ES-I3 (cell line): ENCODE measurements at regions not wholly inside any gene's neighbourhood (a gene's known extent, or its start where the extent isn't known, plus 50 kb on each side); places are given as distances from the start of the nearest gene placed in this dataset.
"Not testable (repeated sequence)": the region's sequence is repeated elsewhere in the genome, so short reads cannot be mapped to it uniquely, and the experiment has no call there.

Experiments
- H3K36me3 ChIP-seq: 2 replicates; pipeline ENCODE4 v1.6.1; 2013; ENCODE audit warnings: mild to moderate bottlenecking, low read length, control low read depth, moderate library complexity; ENCODE audit not compliant: insufficient read depth
- H3K4me1 ChIP-seq: 2 replicates; pipeline ENCODE4 v1.6.1; 2013; ENCODE audit warnings: mild to moderate bottlenecking, control low read depth, low read length; ENCODE audit not compliant: insufficient read depth
- H3K9ac ChIP-seq: 2 replicates; pipeline ENCODE4 v1.6.1; 2013; ENCODE audit warnings: low read depth, mild to moderate bottlenecking, low read length, moderate library complexity
- H3K9me3 ChIP-seq: 2 replicates; pipeline ENCODE4 v1.6.1; 2013; ENCODE audit warnings: mild to moderate bottlenecking, low read length, moderate library complexity; ENCODE audit not compliant: control insufficient read depth, insufficient read depth

- no peaks in the 10 kb centered on the region; the same call in 1 of the 2 replicates for H3K36me3 ChIP-seq
- H3K9me3 ChIP-seq, result no peaks in the 10 kb centered on the region
- H3K4me1 ChIP-seq, result no peaks in the 10 kb centered on the region
- no peak overlapping the region for H3K9ac ChIP-seq
These were observed 102.9 kb downstream of the LRRN1 start for GRCh38 chr3:3902161-3902560.

- no peaks in the 10 kb centered on the region for H3K4me1 ChIP-seq
These were observed 106.9 kb downstream of the LRRN1 start for GRCh38 chr3:3906171-3906570.

GRCh38 chr3:3907023-3907422, 107.8 kb downstream of the LRRN1 start:
- Histone ChIP-seq H3K9me3 (no peaks in the 10 kb centered on the region), H3K9ac (no peak overlapping the region), H3K36me3 (no peaks in the 10 kb centered on the region; the same call in 1 of the 2 replicates), H3K4me1 (no peaks in the 10 kb centered on the region)

More at GRCh38 chr3:3906171-3906570, 106.9 kb downstream of the LRRN1 start:
- no peaks in the 10 kb centered on the region; the same call in 1 of the 2 replicates for H3K36me3 ChIP-seq
- no peak overlapping the region for H3K9ac ChIP-seq
- H3K9me3 ChIP-seq, result no peaks in the 10 kb centered on the region

GRCh38 chr3:3918763-3919162, 119.5 kb downstream of the LRRN1 start:
- H3K36me3 ChIP-seq, result no peaks in the 10 kb centered on the region
- H3K4me1 ChIP-seq, result no peaks in the 10 kb centered on the region
- H3K9ac ChIP-seq, result no peak overlapping the region
- no peaks in the 10 kb centered on the region for H3K9me3 ChIP-seq

GRCh38 chr3:3919316-3919715, 120.1 kb downstream of the LRRN1 start:
- no peaks in the 10 kb centered on the region for H3K36me3 ChIP-seq

DNA sequence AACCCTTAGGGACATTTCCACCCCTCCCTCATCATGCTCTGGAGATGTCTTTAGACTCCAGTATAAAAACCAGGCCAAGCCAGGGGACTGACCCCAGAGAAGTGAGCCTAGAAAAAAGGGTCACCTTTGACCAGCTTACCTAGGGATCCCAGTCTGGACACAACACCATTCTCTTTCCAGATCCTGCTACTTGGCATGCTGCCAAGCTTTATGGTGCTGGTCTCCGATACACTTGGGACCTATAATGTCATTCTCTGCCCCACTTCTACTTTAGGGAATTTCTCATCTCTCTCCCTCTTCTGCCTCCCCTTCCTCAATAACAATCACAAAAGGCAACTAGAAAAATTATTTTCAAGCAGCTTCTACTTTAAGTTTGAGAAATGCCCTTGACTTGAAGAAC, 124.4 kb downstream of the LRRN1 start:
- H3K9ac ChIP-seq, result no peak overlapping the region
- H3K36me3 ChIP-seq, result no peaks in the 10 kb centered on the region
- H3K9me3 ChIP-seq, result no peaks in the 10 kb centered on the region
- no peaks in the 10 kb centered on the region for H3K4me1 ChIP-seq

More at GRCh38 chr3:3919316-3919715, 120.1 kb downstream of the LRRN1 start:
- H3K9me3 ChIP-seq, result no peaks in the 10 kb centered on the region
- H3K9ac ChIP-seq, result no peak overlapping the region
- no peaks in the 10 kb centered on the region for H3K4me1 ChIP-seq

GRCh38 chr3:3927198-3927597, 128.0 kb downstream of the LRRN1 start:
- Histone ChIP-seq H3K9me3 (no peaks in the 10 kb centered on the region), H3K36me3 (no peaks in the 10 kb centered on the region)

DNA sequence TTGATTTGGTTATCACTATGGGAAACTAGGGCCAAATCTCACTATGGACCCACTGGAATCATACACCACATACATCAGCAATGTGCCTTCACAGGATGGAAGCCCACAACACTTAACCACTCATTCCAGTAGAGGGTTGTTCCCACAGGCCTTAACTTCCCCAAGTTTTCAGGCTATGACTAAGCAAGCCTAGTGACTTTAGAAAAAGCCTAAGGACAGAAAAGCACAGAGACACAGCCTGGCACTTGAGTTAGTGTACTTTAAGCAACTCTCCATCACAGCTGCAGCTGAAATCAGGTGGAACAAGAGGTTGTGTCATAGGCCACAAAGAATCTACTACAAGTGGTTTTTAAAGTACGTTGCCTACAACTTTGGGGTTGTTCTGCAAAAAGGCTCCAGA, 128.7 kb downstream of the LRRN1 start:
- no peaks in the 10 kb centered on the region for H3K36me3 ChIP-seq
- H3K4me1 ChIP-seq, result no peaks in the 10 kb centered on the region
- no peak overlapping the region for H3K9ac ChIP-seq
- H3K9me3 ChIP-seq, result no peaks in the 10 kb centered on the region

More at GRCh38 chr3:3927198-3927597, 128.0 kb downstream of the LRRN1 start:
- no peaks in the 10 kb centered on the region for H3K4me1 ChIP-seq
- no peak overlapping the region for H3K9ac ChIP-seq

- not testable (repeated sequence) for H3K36me3 ChIP-seq, H3K9ac ChIP-seq, H3K9me3 ChIP-seq, H3K4me1 ChIP-seq
These were observed 142.1 kb downstream of the LRRN1 start for GRCh38 chr3:3941380-3941779.

GRCh38 chr3:3951071-3951470, 151.8 kb downstream of the LRRN1 start:
- Histone ChIP-seq H3K36me3 (no peaks in the 10 kb centered on the region), H3K4me1 (no peaks in the 10 kb centered on the region)

GRCh38 chr3:3951501-3951900, 152.3 kb downstream of the LRRN1 start:
- H3K9me3 ChIP-seq, result no peaks in the 10 kb centered on the region
- no peaks in the 10 kb centered on the region for H3K4me1 ChIP-seq
- H3K36me3 ChIP-seq, result no peaks in the 10 kb centered on the region
- H3K9ac ChIP-seq, result no peak overlapping the region

More at GRCh38 chr3:3951071-3951470, 151.8 kb downstream of the LRRN1 start:
- Histone ChIP-seq H3K9me3 (no peaks in the 10 kb centered on the region), H3K9ac (no peak overlapping the region)

GRCh38 chr3:3962867-3963266, 163.6 kb downstream of the LRRN1 start:
- H3K4me1 ChIP-seq, H3K9me3 ChIP-seq, H3K36me3 ChIP-seq: not testable (repeated sequence)
- peak overlapping the region; percentile 37 for H3K9ac ChIP-seq

DNA sequence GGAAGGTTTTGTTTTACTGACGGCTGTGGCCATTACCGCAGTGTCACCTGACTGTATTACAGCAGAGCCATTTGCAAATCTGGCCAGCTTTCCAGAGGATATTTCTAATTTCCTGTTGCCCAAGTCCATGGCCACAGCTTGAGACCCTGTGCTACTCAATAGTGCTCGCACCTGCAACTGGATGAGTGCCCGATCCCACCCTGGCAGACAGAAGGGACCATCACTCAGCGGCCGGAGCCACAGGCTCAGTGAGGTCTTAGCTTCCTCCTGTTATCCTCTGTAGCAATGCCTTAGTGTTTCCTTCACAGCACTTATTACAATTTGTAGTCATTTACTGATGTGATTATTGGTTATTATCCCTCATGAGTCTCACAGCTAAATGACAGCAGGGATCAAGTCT, 184.8 kb downstream of the LRRN1 start:
- Histone ChIP-seq H3K9ac (no peak overlapping the region), H3K36me3 (no peaks in the 10 kb centered on the region), H3K4me1 (no peaks in the 10 kb centered on the region)

GRCh38 chr3:3991598-3991997, 192.4 kb downstream of the LRRN1 start:
- Histone ChIP-seq H3K9me3 (no peaks in the 10 kb centered on the region), H3K4me1 (no peaks in the 10 kb centered on the region), H3K9ac (no peak overlapping the region), H3K36me3 (no peaks in the 10 kb centered on the region)

More for the DNA sequence above, 184.8 kb downstream of the LRRN1 start:
- no peaks in the 10 kb centered on the region for H3K9me3 ChIP-seq

DNA sequence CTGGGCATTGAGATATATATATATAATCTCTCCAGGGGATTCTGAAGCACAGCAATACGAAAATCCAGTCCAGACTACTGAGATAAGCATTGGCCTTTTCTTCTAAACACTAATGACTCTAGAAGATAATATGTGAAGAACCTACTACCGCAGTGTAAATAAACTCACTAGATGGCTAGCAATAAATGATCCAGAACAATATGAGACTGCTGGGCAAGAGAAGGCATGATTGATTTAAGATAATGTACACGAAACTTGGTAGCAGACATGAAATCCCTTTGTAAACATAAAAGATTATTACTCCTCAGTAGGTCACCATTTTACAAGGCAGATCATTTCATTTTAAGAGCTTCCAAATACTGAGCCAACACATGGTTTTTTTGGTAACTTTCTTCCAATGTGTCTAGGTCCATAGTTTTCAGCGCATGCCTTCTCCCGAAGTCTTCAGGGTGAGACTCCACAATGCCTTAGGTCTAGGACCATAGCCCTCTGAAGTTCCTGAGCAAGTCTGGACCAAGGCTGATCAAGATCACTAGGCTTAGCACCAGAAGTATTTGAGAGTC, 193.2 kb downstream of the LRRN1 start:
- H3K9me3 ChIP-seq, result no peaks in the 10 kb centered on the region
- H3K36me3 ChIP-seq, result no peaks in the 10 kb centered on the region
- no peak overlapping the region for H3K9ac ChIP-seq
- no peaks in the 10 kb centered on the region for H3K4me1 ChIP-seq
